ENCODE measurements at regions not wholly inside any gene's neighbourhood (a gene's known extent, or its start where the extent isn't known, plus 50 kb on each side); places are given as distances from the start of the nearest gene placed in this dataset.

GRCh38 chr11:13205486-13205885 is 72.1 kb upstream of the BMAL1 start:
- TF ChIP-seq CTCF (IDR thresholded peaks at IDR 0.05; ENCODE audit: control extremely low read depth in 1 of 3, insufficient read depth in 1 of 3, low read depth in 1 of 3, low read length in 3 of 3) (no peak), ATF2 (IDR thresholded peaks at IDR 0.05; ENCODE audit: low read length) (no peak), RAD21 (IDR thresholded peaks at IDR 0.05 in 1 of 2, conservative IDR thresholded peaks at IDR 0.05 in 1 of 2; ENCODE audit: low read depth in 2 of 2, low read length in 2 of 2) (no peak), CHD2 (IDR thresholded peaks at IDR 0.05; ENCODE audit: low read length) (no peak), BRCA1 (IDR thresholded peaks at IDR 0.05; ENCODE audit: low read depth, low read length) (no peak), GABPA (IDR thresholded peaks at IDR 0.05; ENCODE audit: borderline replicate concordance, insufficient read depth, low read length) (no peak), EZH2 (IDR thresholded peaks at IDR 0.05; ENCODE audit: low read depth, low read length, severe bottlenecking) (no peak), POLR2AphosphoS5 (IDR thresholded peaks at IDR 0.05; ENCODE audit: low read depth, low read length) (no peak), SUZ12 (IDR thresholded peaks at IDR 0.05; ENCODE audit: low read length) (no peak), YY1 (IDR thresholded peaks at IDR 0.05; ENCODE audit: low read depth, low read length) (no peak)
